SH-SY5Y (cell line): ENCODE measurements at regions not wholly inside any gene's neighbourhood (a gene's known extent, or its start where the extent isn't known, plus 50 kb on each side); places are given as distances from the start of the nearest gene placed in this dataset.

ENCODE experiments used
- GATA2 ChIP-seq: IDR thresholded peaks from 2 replicates; pipeline ENCODE4 v1.6.1; 2011; ENCODE audit warnings: mild to moderate bottlenecking, low read depth, low read length
- GATA3 ChIP-seq: IDR thresholded peaks from 2 replicates; pipeline ENCODE4 v1.6.1; 2011; ENCODE audit warnings: low read depth, mild to moderate bottlenecking, low read length, moderate library complexity

DNA sequence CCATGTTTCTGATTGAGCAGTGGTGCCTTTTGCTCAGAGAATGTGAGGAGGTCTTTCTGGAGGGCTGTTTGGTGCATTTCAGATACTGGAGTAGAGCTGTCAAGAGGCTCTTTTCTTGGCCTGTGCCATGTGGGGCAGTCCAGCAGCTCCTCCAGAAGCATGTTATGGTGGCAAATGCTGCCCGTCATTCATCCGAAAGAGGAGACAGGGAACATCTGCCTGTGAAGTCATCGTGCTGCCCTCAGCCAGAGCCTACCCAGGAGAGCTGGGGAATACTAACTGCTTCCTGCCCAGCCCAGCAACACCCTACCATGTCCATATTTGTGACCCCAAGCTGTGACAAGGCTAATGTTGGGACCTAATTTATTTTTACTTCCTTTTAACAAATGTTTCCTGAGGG, 82.2 kb upstream of the SLC6A6 start:
- TF ChIP-seq GATA2 = no peak
- no peak for TF ChIP-seq GATA3
